Testis (tissue), 2 donors: ENCODE measurements at regions not wholly inside any gene's neighbourhood (a gene's known extent, or its start where the extent isn't known, plus 50 kb on each side); places are given as distances from the start of the nearest gene placed in this dataset.

Source experiments
- CTCF ChIP-seq, 3 experiments: fragments of 450-650 bp in 2 of 3; fragments of 200-600 bp in 1 of 3; sonication (generic) in 1 of 3; IDR thresholded peaks; one replicate each; pipeline ENCODE4 v1.5.1; 2016 to 2019; ENCODE audit warnings: antibody characterized with exemption in 3 of 3, mild to moderate bottlenecking in 2 of 3, moderate library complexity in 1 of 3
- POLR2A ChIP-seq: fragments of 450-650 bp; IDR thresholded peaks from one replicate; pipeline ENCODE4 v1.6.1; 2017; ENCODE audit warnings: antibody characterized with exemption, mild to moderate bottlenecking, moderate library complexity

- TF ChIP-seq CTCF (IDR thresholded peaks at IDR 0.05), result no peak
- no peak for TF ChIP-seq POLR2A
Measured at GRCh38 chrX:14094191-14094590, 64.5 kb upstream of the GEMIN8 start.
